ENCODE measurements at regions not wholly inside any gene's neighbourhood (a gene's known extent, or its start where the extent isn't known, plus 50 kb on each side); places are given as distances from the start of the nearest gene placed in this dataset.

- TF ChIP-seq CTCF (optimal IDR thresholded peaks at IDR 0.05 in 1 of 3, IDR thresholded peaks at IDR 0.05 in 1 of 3, conservative IDR thresholded peaks at IDR 0.05 in 1 of 3; ENCODE audit: extremely low read depth in 1 of 3, insufficient read depth in 2 of 3, low read length in 3 of 3) (no peak), EZH2 (IDR thresholded peaks at IDR 0.05; ENCODE audit: low read length) (no peak)
Measured at GRCh38 chr5:17761326-17761725, 127.1 kb downstream of the TAF11L14 start.
